Coronary artery (tissue), 2 donors: ENCODE measurements at regions not wholly inside any gene's neighbourhood (a gene's known extent, or its start where the extent isn't known, plus 50 kb on each side); places are given as distances from the start of the nearest gene placed in this dataset.

Experiments used
- DNase-seq: peaks from one replicate; pipeline ENCODE4 v3.0.0-alpha.2; 2017; ENCODE audit warnings: low spot score
- H3K27ac ChIP-seq, 2 donors: fragments of 200-600 bp; sonication (generic); one replicate each; pipeline ENCODE4 v1.5.1; 2016 to 2019
- H3K4me3 ChIP-seq: fragments of 200-600 bp; sonication (generic); 2 replicates; pipeline ENCODE4 v1.5.1; 2016; ENCODE audit warnings: mild to moderate bottlenecking, moderate library complexity
- TF ChIP-seq, protein P1 (sequence below): fragments of 200-600 bp; sonication (generic); IDR thresholded peaks from one replicate; pipeline ENCODE4 v1.5.1; 2019; ENCODE audit warnings: antibody characterized with exemption

DNA sequence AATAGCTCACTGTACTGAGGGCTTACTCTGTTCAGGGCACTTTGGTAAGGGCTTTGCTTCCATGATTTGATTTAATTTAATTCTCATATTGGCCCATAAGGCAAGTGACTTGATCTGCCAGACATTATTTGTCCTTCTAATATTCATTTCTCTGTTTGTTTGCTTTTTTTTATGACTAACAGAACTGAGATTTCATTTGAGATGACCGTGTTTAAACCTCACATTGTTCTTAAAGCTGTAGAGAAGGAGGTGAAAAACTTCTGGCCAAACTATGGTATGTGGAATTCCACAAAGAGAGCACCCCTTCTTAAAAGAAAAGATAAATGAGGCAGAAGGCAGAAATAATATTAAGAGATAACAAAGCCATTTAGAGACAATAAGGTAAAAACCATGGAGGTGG is 775.6 kb upstream of the ACO1 start:
- no peak overlapping the region for H3K4me3 ChIP-seq
- DNase-seq: no peak
- TF ChIP-seq, protein P1, sequence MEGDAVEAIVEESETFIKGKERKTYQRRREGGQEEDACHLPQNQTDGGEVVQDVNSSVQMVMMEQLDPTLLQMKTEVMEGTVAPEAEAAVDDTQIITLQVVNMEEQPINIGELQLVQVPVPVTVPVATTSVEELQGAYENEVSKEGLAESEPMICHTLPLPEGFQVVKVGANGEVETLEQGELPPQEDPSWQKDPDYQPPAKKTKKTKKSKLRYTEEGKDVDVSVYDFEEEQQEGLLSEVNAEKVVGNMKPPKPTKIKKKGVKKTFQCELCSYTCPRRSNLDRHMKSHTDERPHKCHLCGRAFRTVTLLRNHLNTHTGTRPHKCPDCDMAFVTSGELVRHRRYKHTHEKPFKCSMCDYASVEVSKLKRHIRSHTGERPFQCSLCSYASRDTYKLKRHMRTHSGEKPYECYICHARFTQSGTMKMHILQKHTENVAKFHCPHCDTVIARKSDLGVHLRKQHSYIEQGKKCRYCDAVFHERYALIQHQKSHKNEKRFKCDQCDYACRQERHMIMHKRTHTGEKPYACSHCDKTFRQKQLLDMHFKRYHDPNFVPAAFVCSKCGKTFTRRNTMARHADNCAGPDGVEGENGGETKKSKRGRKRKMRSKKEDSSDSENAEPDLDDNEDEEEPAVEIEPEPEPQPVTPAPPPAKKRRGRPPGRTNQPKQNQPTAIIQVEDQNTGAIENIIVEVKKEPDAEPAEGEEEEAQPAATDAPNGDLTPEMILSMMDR: no peak
- H3K27ac ChIP-seq: no peak overlapping the region

- TF ChIP-seq, protein P1: no peak
- no peak overlapping the region for H3K27ac ChIP-seq
- DNase-seq: no peak
Measured at GRCh38 chr9:31612336-31613030, 772.0 kb upstream of the ACO1 start.

DNA sequence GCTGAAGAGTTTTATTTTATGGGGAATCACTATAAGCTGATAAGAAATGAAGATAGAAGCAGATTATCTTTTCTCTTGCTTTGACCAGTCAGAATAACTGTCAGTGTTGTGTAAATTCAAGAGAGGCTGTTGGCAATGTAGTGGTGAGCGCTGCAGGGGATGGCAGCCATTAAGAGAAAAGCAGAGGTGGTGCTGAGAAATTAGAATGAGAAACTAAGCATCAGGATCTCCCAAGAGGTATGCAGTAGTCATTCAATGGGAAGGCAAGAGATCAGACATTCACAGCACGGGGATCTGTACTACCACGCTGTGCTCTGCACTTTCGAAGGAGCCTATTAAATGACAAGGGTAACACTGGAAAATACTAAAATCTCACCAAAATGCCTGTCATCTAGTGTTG is 768.5 kb upstream of the ACO1 start:
- no peak overlapping the region for H3K27ac ChIP-seq
- H3K4me3 ChIP-seq: no peak overlapping the region
- DNase-seq: no peak
- TF ChIP-seq, protein P1: no peak

More at GRCh38 chr9:31612336-31613030, 772.0 kb upstream of the ACO1 start:
- H3K4me3 ChIP-seq: no peak overlapping the region

GRCh38 chr9:31623511-31623910 is 760.9 kb upstream of the ACO1 start:
- no peak for DNase-seq
- H3K27ac ChIP-seq: no peak overlapping the region
- H3K4me3 ChIP-seq: no peak overlapping the region
- TF ChIP-seq, protein P1: no peak

GRCh38 chr9:31629292-31629691 is 755.2 kb upstream of the ACO1 start:
- Histone ChIP-seq H3K4me3 (no peak overlapping the region), H3K27ac (no peak overlapping the region)
- DNase-seq: no peak
- TF ChIP-seq, protein P1: no peak

- TF ChIP-seq, protein P1: no peak
- H3K4me3 ChIP-seq: no peak overlapping the region
- no peak overlapping the region for H3K27ac ChIP-seq
- DNase-seq: no peak
Measured at GRCh38 chr9:31637265-31637664, 747.2 kb upstream of the ACO1 start.

DNA sequence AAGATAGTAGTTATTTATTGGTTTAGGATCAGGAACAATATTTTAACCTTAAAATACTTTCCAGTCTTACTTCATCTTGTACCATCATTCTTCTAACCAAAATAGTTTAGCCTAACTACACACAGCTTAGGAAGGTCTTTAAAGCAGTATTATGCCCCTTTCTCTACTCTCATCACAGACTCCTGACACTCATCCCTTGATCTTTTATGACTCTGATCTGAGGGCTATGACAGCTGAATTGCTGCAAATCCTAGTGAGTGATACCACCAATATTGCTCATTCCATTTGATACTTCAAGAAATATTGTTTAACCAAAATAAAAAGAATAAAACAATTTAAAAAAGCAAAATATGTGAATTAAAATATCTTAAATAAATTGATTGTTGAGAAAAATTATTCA is 746.6 kb upstream of the ACO1 start:
- TF ChIP-seq, protein P1: no peak
- Histone ChIP-seq H3K27ac (no peak overlapping the region), H3K4me3 (no peak overlapping the region)
- no peak for DNase-seq
